AG09309 (cell line): ENCODE measurements at regions not wholly inside any gene's neighbourhood (a gene's known extent, or its start where the extent isn't known, plus 50 kb on each side); places are given as distances from the start of the nearest gene placed in this dataset.
"Not testable (repeated sequence)": the region's sequence is repeated elsewhere in the genome, so short reads cannot be mapped to it uniquely, and the experiment has no call there.

ENCODE experiments used
- DNase-seq: peaks from one replicate; pipeline ENCODE4 v3.0.0-alpha.2; 2010; ENCODE audit warnings: low read depth
- H3K4me3 ChIP-seq: 2 replicates; pipeline ENCODE4 v1.5.1; 2011; ENCODE audit warnings: mild to moderate bottlenecking, low read depth, low read length, moderate library complexity; ENCODE audit not compliant: control insufficient read depth
- CTCF ChIP-seq: IDR thresholded peaks from 2 replicates; pipeline ENCODE4 v1.5.1; 2011; ENCODE audit warnings: mild to moderate bottlenecking, low read depth, low read length, inconsistent platforms; ENCODE audit not compliant: insufficient read depth, control insufficient read depth; ENCODE audit errors: missing control alignments

- DNase-seq, result no peak
- no peak for TF ChIP-seq CTCF
- no peak overlapping the region for H3K4me3 ChIP-seq
Measured at GRCh38 chr2:60347781-60348180, 205.7 kb downstream of the BCL11A start.

GRCh38 chr2:60342491-60342890 lies 211.0 kb downstream of the BCL11A start:
- DNase-seq, H3K4me3 ChIP-seq: not testable (repeated sequence)

GRCh38 chr2:60341151-60341550 lies 212.3 kb downstream of the BCL11A start:
- no peak for DNase-seq
- no peak for TF ChIP-seq CTCF

GRCh38 chr2:60339286-60339685 lies 214.2 kb downstream of the BCL11A start:
- H3K4me3 ChIP-seq, result no peak overlapping the region
- TF ChIP-seq CTCF, result no peak
- DNase-seq, result no peak

More at GRCh38 chr2:60341151-60341550, 212.3 kb downstream of the BCL11A start:
- no peak overlapping the region for H3K4me3 ChIP-seq

GRCh38 chr2:60337142-60337497 lies 216.3 kb downstream of the BCL11A start:
- DNase-seq, result no peak

GRCh38 chr2:60336442-60337141 lies 216.9 kb downstream of the BCL11A start:
- H3K4me3 ChIP-seq, result no peak overlapping the region
- no peak for DNase-seq

More at GRCh38 chr2:60337142-60337497, 216.3 kb downstream of the BCL11A start:
- TF ChIP-seq CTCF, result peak; percentile 25
- no peak overlapping the region for H3K4me3 ChIP-seq

More at GRCh38 chr2:60336442-60337141, 216.9 kb downstream of the BCL11A start:
- no peak for TF ChIP-seq CTCF
